Stimulated activated naive CD4-positive, alpha-beta T cell (primary cell): ENCODE measurements at regions not wholly inside any gene's neighbourhood (a gene's known extent, or its start where the extent isn't known, plus 50 kb on each side); places are given as distances from the start of the nearest gene placed in this dataset.

Experiments used
- DNase-seq, 6 experiments: peaks; one replicate each; lab custom pipeline; 2025; lab: John Stamatoyannopoulos, UW

- DNase-seq = no peak
Measured at GRCh38 chr19:29428071-29428470, 97.7 kb upstream of the VSTM2B start.

DNA sequence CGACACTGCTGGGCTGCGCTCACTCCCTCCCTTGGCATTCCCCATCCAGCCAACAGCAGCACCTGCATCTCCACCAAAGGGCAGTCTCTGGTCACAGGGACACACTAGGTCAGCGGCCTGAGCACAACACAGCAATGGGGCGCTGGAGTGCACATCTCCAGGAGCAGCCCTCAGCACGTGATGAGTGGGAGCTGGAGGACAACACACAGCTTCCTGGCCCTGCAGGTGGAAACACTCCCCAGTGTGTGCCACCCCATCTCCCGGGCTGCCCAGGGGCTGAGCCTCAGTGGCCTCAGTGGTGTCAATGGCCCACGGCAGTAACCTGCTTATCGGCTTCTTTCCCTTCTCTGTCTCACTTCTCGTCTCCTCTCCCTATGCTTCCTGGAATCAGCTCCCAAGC lies 96.8 kb upstream of the VSTM2B start:
- no peak for DNase-seq

DNA sequence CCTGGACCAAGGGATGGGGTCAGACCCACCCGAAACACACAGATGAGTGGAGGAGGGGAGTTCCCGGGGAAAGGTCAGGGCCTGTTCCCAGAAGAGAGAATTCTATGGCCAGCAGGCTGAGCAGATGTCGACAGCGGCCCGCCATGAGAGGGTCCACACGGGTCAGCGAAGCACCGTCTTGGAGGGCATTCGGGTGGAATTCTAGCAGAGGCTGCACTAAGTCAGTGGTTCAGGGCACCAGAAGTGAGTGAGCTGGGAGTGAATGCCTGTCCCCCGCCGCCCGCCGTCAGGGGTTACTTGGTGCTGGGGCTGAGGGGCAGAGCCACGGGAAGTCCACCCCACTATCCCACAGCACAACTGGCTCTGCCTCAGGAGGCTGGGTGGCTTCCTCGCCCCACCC lies 96.2 kb upstream of the VSTM2B start:
- DNase-seq = no peak

DNA sequence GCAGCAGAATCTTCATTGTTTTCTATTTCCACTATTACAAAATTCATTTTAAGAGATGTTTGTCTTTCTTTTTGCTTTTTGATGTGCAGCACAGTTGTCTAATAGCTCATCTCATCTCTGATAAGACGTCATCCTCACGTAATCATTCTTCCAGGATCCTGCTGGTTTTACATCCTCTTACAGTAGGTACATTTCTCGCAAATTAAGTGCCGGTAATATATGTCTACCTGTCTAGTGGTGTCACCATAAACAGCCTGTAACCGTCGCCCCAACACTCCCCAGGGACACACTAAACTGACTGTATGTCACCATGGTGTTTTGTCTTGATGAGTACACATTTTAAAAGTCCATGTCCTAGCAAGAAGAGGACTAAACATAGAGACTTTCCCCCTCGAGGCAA lies 94.5 kb upstream of the VSTM2B start:
- no peak for DNase-seq

DNA sequence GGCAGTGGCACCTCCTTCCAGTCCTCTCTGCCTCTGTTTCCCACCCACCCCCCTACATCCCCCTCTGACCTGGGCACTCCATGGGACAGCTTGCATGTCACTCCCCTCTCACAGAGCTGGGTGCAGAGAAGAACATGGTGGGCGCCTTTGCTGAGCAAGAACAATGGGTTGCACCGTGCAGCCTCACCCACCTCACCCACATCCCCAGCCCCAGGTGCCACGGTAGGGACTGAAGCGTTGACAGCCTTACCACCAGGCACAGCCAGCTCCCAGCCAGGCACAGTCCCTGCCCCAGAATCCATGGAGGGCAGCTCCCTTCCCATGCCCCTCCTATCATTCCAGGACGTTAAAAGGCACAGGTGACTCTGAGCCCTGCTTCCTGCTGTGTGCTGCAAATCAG lies 93.1 kb upstream of the VSTM2B start:
- DNase-seq = no peak

- no peak for DNase-seq
Measured at GRCh38 chr19:29436591-29437103, 89.1 kb upstream of the VSTM2B start.

DNA sequence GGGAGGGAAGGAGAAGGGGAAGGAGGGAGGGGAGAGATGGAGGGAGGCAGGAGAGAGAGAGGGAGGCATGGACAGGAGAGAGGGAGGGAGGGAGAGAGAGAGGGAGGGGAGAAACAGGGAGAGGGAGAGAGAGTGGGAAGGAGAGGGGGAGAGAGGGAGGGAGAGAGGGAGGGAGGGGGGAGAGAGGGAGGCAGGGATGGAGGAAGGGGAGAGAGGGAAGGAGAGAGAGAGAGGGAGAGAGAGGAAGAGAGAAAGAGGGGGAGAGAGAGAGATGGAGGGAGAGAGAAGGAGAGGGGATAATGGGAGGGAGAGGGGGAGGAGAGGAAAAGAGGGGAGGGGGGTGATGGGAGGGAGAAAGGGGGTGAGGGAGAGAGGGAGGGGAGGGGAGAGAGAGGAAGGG lies 86.8 kb upstream of the VSTM2B start:
- no peak for DNase-seq

GRCh38 chr19:29439688-29440550 lies 85.9 kb upstream of the VSTM2B start:
- DNase-seq = no peak

DNA sequence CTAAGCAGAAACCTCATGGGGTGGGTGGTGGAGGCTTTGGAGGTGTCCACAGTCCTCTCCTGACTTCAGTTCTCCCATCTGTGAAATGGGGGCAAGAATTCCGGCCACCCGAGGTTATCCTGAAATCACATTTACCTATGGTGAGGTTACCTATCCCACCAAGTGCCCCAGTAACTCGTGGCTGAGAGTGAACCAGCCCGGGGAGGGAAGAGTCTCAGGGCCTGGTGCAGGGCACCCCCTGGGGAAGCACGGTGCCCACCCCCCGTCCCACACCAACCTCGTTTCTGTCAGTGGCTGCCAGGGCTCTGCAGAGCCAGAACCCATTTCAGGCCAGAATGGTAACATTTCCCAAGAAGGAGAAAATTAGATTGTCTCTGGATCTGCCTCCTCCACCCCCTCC lies 83.7 kb upstream of the VSTM2B start:
- no peak for DNase-seq

DNA sequence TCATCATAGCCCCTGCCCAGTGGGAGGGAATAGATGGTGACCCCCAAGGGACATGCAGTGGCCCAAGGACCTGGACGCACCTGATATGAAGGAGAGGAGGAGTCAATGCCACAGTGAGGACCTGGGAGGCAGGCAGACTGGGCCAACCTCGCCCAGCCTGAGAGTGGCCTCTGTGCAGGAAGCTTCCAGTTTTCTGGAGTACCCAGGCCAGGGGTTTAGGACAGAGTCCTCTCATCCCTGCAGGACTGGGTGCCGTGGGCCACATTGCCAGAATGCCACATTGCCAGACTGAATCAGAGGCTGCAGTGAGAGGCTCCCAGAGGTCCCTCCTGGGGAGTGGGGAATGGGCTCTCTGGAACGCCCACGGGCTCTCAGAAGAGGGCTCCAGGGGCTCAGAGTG lies 82.9 kb upstream of the VSTM2B start:
- DNase-seq = no peak

DNA sequence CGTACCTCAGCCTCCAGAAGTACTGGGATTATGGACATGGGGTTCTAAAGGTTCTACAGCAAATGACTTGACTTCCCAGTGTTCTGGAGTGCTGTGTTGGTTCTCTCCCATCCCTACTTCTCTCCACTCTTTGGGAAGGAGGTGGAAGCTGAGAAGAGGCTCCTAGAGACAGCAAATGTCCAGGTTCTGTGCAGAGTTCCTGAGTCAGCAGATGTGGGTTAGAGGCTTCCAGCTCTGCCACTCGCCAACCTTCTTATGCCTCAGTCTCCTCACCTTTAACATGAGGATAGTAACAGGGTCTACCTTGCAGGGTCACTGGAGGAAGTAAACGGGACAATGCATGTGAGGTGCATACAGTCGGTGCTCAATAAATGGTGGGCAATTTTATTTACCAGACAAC lies 80.5 kb upstream of the VSTM2B start:
- DNase-seq = no peak

DNA sequence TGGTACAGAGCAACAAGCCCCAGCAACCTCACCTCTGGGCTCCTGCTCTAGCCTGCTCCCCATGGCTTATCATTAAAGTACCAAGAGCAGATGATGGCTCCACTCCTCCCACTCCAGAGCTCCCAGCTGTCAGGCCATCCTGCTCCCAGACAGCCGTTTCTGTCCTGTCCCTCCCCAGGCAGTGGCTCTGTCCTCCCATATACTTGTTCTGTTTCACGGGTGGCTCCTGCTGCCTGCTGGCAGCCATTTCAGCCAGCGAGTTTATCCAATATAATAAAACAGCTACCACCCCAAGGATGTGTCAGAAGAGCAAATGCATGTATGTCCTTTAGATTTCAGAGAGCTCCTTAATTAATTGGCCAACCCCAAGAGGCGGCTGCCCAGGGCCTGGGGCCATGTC lies 79.4 kb upstream of the VSTM2B start:
- DNase-seq = no peak

- DNase-seq = no peak
Measured at GRCh38 chr19:29448046-29448445, 77.7 kb upstream of the VSTM2B start.

DNA sequence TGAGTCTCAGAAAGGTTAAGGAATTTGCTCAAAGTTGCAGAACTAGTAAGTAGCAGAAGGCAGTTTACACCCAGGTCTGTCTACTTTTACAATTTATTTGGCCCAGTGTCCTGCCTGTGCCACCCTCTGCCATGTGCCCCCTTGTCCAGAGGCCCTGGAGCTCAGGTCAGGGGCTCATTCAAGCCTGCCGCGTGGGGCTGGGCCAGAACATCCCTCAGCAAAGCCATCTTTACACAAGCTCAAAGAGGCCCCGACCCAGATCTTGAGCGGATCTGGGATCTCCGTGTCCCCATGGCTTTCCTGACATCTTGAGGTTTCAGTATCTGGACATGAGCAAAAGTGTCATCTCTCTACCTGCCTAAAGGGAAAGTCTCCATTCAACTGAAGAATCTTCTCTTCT lies 76.4 kb upstream of the VSTM2B start:
- no peak for DNase-seq

- no peak for DNase-seq
Measured at GRCh38 chr19:29450306-29450705, 75.5 kb upstream of the VSTM2B start.

DNA sequence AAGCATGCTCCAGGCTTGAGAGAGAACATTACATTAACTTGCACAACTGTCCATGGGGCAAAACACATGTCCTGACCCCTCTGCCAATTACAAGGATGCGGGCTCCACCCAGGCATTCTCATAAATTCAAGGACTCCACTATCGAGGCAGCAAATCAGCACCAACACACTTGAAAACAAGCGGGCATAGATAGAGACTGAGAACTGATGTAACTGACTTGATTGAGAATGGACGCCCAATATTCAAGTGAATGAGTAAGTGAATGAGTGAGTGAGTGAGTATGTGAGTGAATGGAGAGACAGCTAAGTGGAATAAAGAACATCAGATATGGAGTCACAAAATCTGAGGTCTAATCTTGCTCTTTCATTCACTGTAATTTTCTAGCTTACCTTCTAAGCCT lies 75.0 kb upstream of the VSTM2B start:
- no peak for DNase-seq

DNA sequence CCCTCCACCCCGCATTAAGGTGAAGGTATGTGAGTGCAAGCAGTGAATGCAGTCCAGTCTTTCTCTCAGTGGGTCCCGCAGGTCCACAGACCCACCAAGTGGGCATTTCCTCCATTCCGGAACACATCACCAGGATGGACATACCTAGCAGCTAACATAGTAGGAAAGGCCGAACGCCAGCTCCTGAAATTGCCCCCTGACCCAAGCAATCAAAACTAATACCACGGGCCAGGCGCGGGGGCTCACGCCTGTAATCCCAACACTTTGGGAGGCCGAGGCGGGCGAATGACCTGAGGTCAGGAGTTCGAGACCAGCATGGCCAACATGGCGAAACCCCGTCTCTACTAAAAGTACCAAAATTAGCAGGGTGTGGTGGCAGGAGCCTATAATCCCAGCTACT lies 71.7 kb upstream of the VSTM2B start:
- DNase-seq = no peak

DNA sequence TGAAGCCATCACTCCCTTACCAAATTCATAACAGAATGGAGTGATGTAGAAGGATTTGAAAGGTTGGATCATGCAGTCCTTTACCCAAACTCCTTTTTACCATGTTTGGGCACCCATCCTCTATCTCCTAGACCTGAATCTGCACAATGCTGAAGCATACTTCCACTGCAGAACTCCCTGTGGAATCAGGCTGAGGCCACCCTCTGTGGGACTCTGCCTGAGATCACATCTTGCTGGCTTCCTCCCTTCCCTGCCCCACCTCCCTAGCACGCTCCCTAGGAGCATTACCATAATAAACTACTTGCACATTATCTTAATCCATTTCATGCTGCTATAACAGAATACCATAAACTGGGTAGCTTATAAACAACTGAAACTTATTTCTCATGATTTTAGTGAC lies 68.4 kb upstream of the VSTM2B start:
- DNase-seq = no peak

DNA sequence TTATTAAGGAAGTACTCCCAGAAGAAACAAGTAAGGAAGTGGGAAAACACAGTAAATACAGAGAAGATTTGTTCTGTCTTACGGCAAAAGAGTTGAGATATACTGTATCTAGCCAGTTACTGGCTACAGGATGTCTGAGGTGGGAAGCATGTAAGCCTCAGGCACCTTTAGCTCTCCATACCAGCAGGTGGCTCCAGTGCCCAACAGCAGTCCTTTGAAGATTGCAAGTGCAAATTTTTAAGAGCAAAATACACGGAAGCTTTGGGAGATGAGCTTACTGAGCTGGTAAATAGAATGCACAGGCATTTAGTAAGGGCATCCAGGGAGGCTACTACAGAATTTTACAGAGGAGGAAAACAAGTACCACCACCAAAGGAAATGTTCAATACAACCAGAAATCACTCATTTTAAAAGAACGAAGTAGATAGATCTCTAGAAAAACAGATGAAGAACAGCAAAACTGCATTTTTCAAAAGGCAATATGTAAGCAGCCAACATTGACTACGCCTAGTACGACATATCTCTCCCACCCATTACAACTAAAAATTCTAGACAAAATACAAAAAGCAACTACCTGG lies 57.9 kb upstream of the VSTM2B start:
- peak in 2 of 6 experiments; percentile 1 to 2 for DNase-seq

GRCh38 chr19:29475469-29475868 lies 50.3 kb upstream of the VSTM2B start:
- no peak for DNase-seq
